GM10248 (cell line): ENCODE measurements at regions not wholly inside any gene's neighbourhood (a gene's known extent, or its start where the extent isn't known, plus 50 kb on each side); places are given as distances from the start of the nearest gene placed in this dataset.

Experiments
- CTCF ChIA-PET: fragments of 300-600 bp; sonication (Branson Sonifier 250); formaldehyde crosslinking; extraction: SDS; loops from one replicate; lab custom pipeline; 2021; ENCODE audit warnings: antibody characterized with exemption; lab: Yijun Ruan, JAX
- POLR2A ChIA-PET: fragments of 350-650 bp; sonication (Branson Sonifier 250); formaldehyde crosslinking; extraction: SDS; loops from one replicate; lab custom pipeline; 2020; ENCODE audit warnings: antibody characterized with exemption; lab: Yijun Ruan, JAX
- DNase-seq: peaks from one replicate; pipeline ENCODE4 v3.0.0; 2012; ENCODE audit errors: extremely low spot score
- TF ChIP-seq, protein P1 (sequence below): IDR thresholded peaks from 2 replicates; pipeline ENCODE4 v1.5.1; 2012; ENCODE audit warnings: mild to moderate bottlenecking, low read depth; ENCODE audit errors: extremely low read depth, missing control alignments, control extremely low read depth

DNA sequence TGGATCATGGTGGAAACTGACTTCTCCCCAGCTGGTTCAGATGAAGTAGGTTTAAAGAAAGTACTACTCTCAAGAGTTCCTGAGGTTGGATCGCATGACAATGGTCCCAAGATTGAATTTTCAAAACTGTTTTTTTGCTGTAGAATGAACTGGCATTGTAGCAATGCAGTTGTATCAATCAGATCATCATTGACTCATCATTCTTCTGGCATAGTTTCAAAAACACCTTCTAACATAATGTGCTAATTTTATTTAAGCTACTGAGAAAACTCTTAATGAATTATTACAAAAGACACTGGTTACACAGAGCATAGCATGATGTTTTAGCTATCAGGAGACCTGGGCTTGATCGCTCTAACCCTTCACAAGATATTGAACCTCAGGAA is 384.5 kb upstream of the DCN start:
- CTCF ChIA-PET, result interaction anchor here (1.0 to 4.3 kb wide), 3 partner anchors 9 to 21 kb away, joined by 3 to 24 read pairs (median 3); no protein-coding TSS in a partner anchor

DNA sequence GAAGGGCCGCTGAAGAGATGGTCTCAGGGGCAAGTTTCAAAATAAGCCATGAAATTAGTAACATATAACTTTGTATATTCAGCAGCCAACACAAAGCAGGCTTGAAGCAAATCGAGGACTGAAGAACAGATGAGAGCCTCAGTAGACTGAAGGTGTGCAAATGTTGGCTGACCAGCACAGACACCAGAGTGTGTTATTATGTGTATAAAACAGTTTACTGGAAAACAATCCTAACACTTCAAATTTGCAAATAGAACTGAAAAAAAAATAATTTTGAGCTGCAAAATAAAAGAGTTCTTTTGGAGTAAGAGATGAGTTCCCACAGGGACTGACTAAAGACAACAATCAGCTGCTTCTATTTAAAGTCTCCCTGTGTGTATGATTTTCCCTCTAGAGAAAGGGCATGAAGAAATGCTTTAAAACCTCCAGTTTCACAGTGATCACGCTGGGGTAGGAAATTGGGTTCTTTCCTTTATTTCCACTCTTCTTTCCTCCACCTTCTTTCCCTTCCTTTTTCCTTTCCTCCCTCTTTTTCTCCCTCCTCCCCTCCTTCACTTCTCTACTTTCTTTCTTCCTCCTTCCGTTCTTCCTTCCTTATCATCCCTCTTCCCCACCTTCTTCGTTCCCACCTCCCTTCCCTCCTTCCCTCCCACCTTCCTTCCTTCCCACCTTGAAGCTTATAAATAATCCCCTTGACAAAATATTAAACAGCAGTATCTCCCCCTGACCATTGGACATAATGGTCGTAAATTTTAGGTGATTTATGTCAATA is 383.9 kb upstream of the DCN start:
- CTCF ChIA-PET, result interaction anchor here (1.0 to 4.3 kb wide), 3 partner anchors 9 to 21 kb away, joined by 3 to 24 read pairs (median 3); no protein-coding TSS in a partner anchor
- no peak for DNase-seq
- POLR2A ChIA-PET, result no interaction called here
- TF ChIP-seq, protein P1, sequence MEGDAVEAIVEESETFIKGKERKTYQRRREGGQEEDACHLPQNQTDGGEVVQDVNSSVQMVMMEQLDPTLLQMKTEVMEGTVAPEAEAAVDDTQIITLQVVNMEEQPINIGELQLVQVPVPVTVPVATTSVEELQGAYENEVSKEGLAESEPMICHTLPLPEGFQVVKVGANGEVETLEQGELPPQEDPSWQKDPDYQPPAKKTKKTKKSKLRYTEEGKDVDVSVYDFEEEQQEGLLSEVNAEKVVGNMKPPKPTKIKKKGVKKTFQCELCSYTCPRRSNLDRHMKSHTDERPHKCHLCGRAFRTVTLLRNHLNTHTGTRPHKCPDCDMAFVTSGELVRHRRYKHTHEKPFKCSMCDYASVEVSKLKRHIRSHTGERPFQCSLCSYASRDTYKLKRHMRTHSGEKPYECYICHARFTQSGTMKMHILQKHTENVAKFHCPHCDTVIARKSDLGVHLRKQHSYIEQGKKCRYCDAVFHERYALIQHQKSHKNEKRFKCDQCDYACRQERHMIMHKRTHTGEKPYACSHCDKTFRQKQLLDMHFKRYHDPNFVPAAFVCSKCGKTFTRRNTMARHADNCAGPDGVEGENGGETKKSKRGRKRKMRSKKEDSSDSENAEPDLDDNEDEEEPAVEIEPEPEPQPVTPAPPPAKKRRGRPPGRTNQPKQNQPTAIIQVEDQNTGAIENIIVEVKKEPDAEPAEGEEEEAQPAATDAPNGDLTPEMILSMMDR, result no peak

More for the DNA sequence above, 384.5 kb upstream of the DCN start:
- POLR2A ChIA-PET, result no interaction called here
- DNase-seq, result no peak
- TF ChIP-seq, protein P1, result no peak

DNA sequence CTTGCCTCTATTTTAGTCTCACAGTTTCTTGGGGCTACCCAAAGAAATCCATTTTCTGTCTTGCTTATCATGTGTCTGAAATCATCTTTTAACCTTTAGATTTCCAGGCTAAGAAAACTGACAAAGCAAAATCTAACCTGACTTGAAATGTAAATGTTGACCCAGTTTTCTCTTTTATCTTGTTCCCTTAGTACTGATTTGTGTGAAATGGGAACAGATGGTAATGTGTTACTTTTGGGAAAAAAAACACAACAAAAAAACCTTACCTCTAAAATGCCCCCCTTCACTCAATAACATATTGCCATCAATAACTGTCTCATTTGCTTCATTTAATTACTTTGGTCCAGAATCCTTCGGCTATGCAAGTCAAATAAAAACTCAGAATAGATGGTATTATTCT is 383.2 kb upstream of the DCN start:
- TF ChIP-seq, protein P1, result no peak
- DNase-seq, result no peak
- CTCF ChIA-PET, result interaction anchor here (4.3 kb wide), 1 partner anchor 14 kb away, joined by 24 read pairs; no protein-coding TSS in a partner anchor
- POLR2A ChIA-PET, result no interaction called here

DNA sequence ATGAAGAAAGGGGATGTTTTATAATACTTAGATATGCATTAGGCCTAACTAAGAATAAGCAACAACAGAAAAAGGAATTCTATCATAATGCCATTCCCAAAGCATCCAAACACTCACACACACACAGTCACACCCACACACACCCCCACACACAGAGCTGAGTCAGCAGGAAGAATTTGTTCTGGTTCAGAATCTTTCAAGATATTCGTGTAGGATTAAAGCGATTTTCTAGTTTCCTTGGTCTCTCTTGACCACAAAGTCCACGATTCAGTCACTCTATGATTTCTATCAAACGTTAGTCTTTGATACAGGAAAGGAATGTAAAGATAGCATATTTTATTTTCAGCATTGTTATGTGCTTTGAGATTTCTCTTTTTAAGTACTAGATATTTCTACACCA is 382.6 kb upstream of the DCN start:
- CTCF ChIA-PET, result interaction anchor here (1.1 kb wide), 2 partner anchors 15 to 29 kb away, joined by 3 read pairs; no protein-coding TSS in a partner anchor
- POLR2A ChIA-PET, result no interaction called here
- no peak for DNase-seq
- TF ChIP-seq, protein P1, result no peak

DNA sequence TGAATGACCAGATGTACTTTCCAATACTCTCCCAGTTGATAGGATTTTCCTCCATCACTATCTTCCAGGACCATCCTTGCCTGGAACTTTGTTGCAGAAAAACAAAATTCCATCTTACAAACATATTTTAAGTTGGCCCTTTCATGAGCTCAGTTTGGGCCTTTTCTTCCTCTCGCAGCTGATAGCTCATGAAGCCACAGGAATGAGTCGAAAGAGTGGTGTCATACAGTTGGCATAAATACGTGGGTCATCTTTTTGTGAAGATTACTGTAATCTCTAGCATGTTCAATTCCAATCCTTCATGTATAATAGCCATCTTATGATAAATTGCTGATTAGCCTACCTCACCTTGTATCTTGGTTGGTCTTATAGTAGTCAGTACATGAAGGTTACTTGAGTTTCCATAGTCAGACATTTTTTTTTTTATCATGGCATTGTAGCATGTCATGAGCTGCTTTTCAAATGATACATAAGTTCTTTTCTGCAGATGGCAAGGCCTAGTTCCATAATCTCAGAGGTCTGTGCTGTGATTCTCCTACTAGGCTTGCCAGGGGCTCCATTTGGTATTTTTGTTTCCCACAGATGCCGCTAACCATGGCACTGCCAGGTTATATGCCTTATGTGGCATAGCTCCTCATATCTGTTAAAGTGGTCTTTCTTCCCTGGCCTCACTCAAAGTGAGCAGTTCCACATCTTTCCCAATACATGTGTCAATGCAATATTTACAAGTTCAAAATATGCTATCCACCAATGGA is 380.6 kb upstream of the DCN start:
- TF ChIP-seq, protein P1, result no peak
- CTCF ChIA-PET, result interaction anchor here (1.2 to 2.0 kb wide), 3 partner anchors 15 to 181 kb away, joined by 3 to 7 read pairs (median 7); no protein-coding TSS in a partner anchor
- no peak for DNase-seq
- POLR2A ChIA-PET, result no interaction called here

DNA sequence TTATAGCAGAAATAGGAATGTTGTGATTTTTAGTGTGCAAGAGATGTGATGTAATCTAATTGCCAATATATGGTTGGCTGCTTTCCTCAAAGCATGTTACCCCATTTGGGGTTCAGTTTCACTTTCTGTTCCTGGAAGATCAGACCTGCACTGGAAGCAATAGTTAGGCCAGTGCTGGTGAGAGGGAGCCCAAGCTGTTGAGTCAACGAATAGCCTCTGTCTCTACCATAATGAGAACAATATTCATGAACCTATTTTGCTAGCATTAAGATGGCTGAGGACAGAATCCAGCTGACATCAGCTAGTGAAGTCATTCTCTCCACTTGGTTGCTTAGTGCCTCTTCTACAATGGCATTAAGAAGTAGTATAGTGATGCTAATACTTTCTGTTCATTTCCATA is 379.9 kb upstream of the DCN start:
- TF ChIP-seq, protein P1, result no peak
- DNase-seq, result no peak
- CTCF ChIA-PET, result interaction anchor here (2.0 kb wide), 1 partner anchor 181 kb away, joined by 7 read pairs; no protein-coding TSS in a partner anchor
- POLR2A ChIA-PET, result no interaction called here
